Left kidney (tissue), 1 donor: ENCODE measurements at regions not wholly inside any gene's neighbourhood (a gene's known extent, or its start where the extent isn't known, plus 50 kb on each side); places are given as distances from the start of the nearest gene placed in this dataset.
"Not testable (repeated sequence)": the region's sequence is repeated elsewhere in the genome, so short reads cannot be mapped to it uniquely, and the experiment has no call there.

ENCODE experiments used
- DNase-seq: peaks from one replicate; pipeline ENCODE4 v3.0.0-alpha.2; 2013

DNA sequence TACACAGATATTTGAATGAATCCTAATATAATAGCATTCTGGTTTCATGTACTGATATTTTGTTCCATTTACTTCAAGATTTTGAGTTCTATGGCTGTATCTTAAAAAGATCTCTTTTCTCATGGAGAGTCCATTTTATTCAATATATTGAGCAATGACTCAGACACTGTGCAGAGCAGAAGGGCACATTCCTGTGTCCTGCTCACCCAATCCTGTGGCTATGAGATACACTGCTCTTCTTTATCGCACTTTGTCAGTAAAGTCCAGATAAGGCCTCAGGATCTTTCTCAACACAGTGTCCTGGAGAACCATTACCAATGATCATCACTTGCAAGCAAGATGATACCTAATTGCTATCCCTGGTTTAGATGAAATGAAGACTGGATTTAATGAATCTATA lies 155.0 kb downstream of the CYSLTR2 start:
- DNase-seq, result no peak

DNA sequence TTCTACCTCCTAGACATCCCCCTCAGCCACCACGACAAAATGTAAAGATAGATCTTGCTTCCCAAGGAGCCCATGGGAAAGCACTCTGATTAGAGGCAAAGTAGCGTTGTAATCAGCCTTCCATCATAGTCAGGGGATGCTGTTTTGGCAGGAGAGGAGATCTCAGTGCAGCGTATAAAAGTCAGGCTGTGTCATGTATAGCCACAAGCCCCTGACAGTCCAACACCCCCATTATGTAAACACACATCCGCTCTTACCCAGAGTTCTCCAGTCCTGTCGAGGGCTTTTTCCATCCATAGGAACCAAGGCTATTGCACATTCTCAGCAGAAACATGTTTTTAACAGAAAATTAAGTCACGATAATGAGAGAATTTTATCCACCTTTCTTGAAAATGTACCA lies 156.3 kb downstream of the CYSLTR2 start:
- no peak for DNase-seq

DNA sequence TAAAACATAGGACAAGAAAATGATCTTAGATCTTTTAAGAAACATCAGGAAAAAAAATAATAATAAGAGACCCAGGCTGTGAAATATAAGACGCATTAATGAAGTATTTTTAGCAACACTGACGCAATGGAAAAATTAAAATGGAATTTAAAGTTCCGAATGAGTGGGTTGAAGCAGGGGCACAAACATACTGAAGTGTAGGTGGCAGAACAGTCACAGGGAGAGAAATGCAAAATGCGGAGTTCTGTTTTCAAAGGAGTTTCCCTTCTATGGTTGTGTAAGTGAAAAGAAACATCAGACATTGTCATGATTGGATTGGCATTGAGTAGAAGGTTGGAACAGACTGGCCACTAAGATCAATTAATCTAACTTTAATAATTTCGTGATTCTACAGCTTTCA lies 159.8 kb downstream of the CYSLTR2 start:
- DNase-seq, result no peak

- no peak for DNase-seq
Observed at GRCh38 chr13:48816700-48817099, 159.0 kb upstream of the FNDC3A start.

DNA sequence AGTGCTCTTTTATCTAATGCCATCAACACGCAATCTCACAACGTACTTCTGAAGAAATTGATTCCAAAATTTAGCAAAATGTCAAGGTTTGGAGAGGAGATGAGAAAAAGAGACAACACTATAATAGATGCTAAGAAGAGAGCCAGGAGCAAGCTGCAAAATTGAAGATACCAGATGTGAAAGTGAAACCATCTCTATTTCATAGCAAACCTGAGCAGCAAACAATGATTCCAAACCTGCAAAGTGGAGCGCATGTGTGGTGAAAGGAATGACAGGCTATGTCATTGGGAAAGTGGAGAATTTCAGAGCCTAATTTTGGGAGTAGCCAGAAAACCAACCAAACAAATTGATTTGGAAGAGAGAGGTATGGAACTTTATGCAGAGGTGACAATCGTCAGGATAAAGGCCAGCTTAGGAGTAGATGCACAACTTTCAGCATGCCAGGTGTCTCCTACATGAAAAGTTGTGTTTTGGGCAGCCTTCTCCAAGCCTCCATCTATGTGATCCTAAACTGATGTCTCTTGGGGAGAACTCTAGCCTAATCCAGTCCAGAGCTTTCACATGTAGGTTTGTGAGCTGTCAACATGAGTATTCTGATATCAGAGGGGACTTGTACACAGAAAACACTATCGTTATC lies 158.4 kb upstream of the FNDC3A start:
- no peak for DNase-seq

- no peak for DNase-seq
Observed at GRCh38 chr13:48818495-48819356, 157.0 kb upstream of the FNDC3A start.

DNA sequence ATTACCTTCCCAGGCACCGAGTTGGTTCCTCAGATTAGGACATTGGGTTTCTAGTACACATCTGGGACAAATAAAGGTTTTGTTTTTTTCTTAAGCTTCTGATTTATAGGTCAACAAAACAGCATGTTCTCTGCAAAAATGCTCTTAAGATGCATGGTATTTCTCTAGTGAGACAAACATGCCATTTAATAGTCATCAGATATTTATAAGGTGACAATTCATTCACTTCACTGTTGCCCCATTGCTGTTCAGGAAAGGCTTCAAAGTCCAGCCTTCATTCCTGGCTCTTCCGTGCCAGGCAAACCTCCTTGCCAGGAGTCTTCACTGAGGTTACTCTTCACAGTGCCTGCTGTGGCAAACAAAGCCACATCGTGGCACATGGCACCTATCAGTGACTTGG lies 156.3 kb upstream of the FNDC3A start:
- no peak for DNase-seq

- DNase-seq, result no peak
Observed at GRCh38 chr13:48819899-48820298, 155.8 kb upstream of the FNDC3A start.

DNA sequence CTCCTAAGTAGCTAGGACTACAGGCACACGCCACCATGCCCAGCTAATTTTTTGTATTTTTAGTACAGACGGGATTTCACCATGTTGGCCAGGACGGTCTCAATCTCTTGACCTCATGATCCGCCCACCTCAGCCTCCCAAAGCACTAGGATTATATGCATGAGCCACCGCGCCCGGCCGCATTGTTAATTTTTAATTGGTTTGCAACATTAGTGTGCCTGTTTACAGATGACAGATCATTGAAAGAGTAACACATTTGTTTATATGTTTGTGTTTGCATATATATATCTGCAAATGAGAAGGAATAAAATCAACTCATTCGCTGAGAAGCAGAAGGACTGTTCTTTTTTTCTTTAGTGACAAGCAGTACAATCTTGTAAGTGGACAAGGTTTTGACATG lies 152.2 kb upstream of the FNDC3A start:
- DNase-seq, result not testable (repeated sequence)

- DNase-seq, result no peak
Observed at GRCh38 chr13:48826039-48826438, 149.7 kb upstream of the FNDC3A start.

- DNase-seq, result not testable (repeated sequence)
Observed at GRCh38 chr13:48826922-48827454, 148.7 kb upstream of the FNDC3A start.

GRCh38 chr13:48827709-48828108 lies 148.0 kb upstream of the FNDC3A start:
- DNase-seq, result no peak

GRCh38 chr13:48828962-48829411 lies 146.7 kb upstream of the FNDC3A start:
- no peak for DNase-seq

DNA sequence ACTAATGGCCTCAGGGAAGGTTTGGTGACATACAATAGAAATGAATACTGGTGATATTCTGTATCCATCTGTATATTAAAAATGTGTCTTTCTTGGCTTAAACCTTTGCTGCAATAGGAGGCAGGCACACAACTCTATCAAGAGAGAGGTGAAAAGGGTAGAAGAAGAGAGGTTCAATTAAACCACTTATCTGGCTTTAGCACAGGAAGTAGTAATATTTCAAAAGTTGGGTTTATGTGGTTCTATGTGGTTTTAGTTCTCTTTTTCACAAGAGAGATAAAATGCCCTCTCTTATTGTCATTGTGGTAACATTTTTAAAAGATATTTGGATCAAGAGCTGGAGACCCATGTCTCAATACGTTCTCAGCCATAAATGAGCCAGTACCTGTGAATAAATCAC lies 146.2 kb upstream of the FNDC3A start:
- DNase-seq, result no peak

DNA sequence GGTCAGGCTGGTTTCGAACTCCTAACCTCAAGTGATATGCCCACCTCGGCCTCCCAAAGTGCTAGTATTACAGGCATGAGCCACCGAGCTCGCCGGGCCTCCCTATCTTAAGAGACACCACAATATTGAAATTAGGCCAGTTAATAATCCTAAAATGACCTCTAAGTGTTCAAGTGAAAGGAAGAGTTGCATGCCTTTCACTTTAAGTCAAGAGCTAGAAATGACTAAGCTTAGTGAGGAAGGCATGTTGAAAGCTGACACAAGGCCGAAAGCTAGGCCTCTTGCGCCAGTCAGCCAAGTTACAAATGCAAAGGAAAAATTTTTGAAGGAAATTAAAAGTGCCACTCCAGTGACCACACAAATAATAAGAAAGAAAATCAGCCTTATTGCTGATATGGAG lies 144.5 kb upstream of the FNDC3A start:
- DNase-seq, result no peak

GRCh38 chr13:48833412-48833811 lies 142.3 kb upstream of the FNDC3A start:
- DNase-seq, result no peak

DNA sequence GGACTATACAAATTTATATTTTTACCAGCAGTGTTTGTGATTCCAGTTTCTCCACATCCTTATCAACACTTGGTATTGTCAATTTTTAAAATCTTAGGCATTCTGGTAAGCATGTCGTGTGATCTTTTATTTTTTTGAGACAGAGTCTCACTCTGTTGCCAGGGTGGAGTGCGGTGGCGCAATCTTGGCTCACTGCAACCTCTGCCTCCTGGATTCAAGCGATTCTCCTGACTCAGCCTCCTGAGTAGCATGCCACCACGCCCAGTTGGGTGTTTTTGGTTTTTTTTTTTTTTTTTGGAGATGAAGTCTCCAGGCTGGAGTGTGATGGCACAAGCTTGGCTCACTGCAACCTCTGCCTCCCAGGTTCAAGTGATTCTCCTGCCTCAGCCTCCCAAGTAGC lies 140.4 kb upstream of the FNDC3A start:
- not testable (repeated sequence) for DNase-seq

DNA sequence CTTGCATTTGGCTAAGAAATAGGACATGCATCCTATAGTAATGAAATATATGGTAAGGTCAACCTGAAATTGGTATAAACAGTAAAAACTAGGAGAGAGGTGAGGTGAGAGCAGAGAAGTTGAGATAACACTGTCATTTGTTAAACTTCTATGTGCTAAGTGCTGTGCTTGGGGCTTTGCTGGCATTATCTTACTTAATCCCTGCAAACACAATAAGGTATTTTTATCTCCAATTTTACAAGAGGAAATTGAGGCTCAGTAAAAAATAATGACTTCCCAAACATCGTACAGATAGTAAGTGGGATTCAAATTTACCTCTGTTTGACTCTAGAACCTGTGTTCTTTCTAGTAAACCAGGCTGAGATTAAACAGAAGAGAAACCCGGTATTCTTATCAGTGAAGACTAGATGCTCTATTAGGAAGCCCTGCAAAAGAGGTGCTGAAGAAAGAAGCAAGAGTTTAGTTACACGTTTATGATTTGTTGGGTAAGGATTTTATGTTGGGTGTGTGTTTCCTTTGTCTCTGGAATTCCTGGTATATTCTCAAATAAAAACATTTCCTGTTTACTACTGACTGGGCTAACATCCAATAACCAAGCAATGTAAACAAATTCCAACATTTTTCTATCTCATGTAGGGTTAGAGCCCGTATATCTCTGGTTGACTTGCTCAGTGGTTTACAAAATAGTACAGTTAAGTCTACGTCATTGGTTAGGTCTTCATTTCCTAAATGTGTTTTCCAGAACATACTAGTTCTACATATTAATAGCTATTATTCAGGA lies 137.3 kb upstream of the FNDC3A start:
- DNase-seq, result no peak

DNA sequence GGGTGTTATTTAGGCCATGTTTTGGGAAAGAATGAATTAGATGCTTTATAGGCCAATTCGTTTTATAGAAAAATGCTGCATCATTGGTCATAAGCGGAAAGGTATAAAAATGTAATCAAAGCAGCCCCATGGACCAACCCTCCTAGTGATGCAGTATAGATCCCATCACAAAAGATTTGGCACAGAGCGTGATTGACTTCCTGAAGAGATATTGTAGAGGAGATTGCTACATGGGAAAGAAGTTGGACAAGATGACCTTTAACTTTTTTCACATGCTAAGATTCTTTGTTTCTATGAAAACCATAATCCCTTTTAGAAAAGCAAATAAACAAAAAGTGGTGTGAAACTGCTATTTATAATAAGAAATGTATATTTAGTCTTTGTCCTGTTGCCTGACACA lies 136.5 kb upstream of the FNDC3A start:
- DNase-seq, result no peak

- no peak for DNase-seq
Observed at GRCh38 chr13:48840366-48840765, 135.3 kb upstream of the FNDC3A start.

- no peak for DNase-seq
Observed at GRCh38 chr13:48842316-48842715, 133.4 kb upstream of the FNDC3A start.

GRCh38 chr13:48843630-48844380 lies 131.9 kb upstream of the FNDC3A start:
- no peak for DNase-seq
